ENCODE measurements at regions not wholly inside any gene's neighbourhood (a gene's known extent, or its start where the extent isn't known, plus 50 kb on each side); places are given as distances from the start of the nearest gene placed in this dataset.
"Not testable (repeated sequence)": the region's sequence is repeated elsewhere in the genome, so short reads cannot be mapped to it uniquely, and the experiment has no call there.

- no peak for ATAC-seq (ENCODE audit: insufficient number of reproducible peaks, low FRiP score, low read depth)
- no peaks in the 10 kb centered on the region for H3K9me3 ChIP-seq
- TF ChIP-seq CTCF (IDR thresholded peaks at IDR 0.05): no peak
Observed at GRCh38 chr14:105682956-105683570, 156.7 kb downstream of the TMEM121 start.

GRCh38 chr14:105684056-105684455, 157.7 kb downstream of the TMEM121 start:
- DNase-seq (ENCODE audit: low spot score); H3K27ac ChIP-seq; H3K4me3 ChIP-seq; H3K27me3 ChIP-seq (replicated peaks; ENCODE audit: insufficient read depth); H3K4me1 ChIP-seq (ENCODE audit: control insufficient read depth in 1 of 2, low read depth in 2 of 2); H3K36me3 ChIP-seq; H3K9me3 ChIP-seq; ATAC-seq (ENCODE audit: insufficient number of reproducible peaks, low FRiP score, low read depth): not testable (repeated sequence)

More at GRCh38 chr14:105682956-105683570, 156.7 kb downstream of the TMEM121 start:
- H3K36me3 ChIP-seq: no peaks in the 10 kb centered on the region
- H3K4me3 ChIP-seq: no peak overlapping the region
- no peaks in the 10 kb centered on the region for H3K27me3 ChIP-seq (replicated peaks; ENCODE audit: insufficient read depth)
- H3K27ac ChIP-seq: no peak overlapping the region
- DNase-seq (ENCODE audit: low spot score): no peak
- H3K4me1 ChIP-seq (ENCODE audit: control insufficient read depth in 1 of 2, low read depth in 2 of 2): no peaks in the 10 kb centered on the region

GRCh38 chr14:105684597-105684996, 158.2 kb downstream of the TMEM121 start:
- ATAC-seq (ENCODE audit: insufficient number of reproducible peaks, low FRiP score, low read depth); H3K4me3 ChIP-seq; H3K27ac ChIP-seq; H3K9me3 ChIP-seq; DNase-seq (ENCODE audit: low spot score); H3K4me1 ChIP-seq (ENCODE audit: control insufficient read depth in 1 of 2, low read depth in 2 of 2); H3K27me3 ChIP-seq (replicated peaks; ENCODE audit: insufficient read depth); H3K36me3 ChIP-seq: not testable (repeated sequence)

GRCh38 chr14:105685003-105685402, 158.6 kb downstream of the TMEM121 start:
- no peak overlapping the region for H3K27ac ChIP-seq
- no peak for DNase-seq (ENCODE audit: low spot score)
- no peak for TF ChIP-seq CTCF (IDR thresholded peaks at IDR 0.05)
- H3K36me3 ChIP-seq: no peaks in the 10 kb centered on the region
- H3K4me1 ChIP-seq (ENCODE audit: control insufficient read depth in 1 of 2, low read depth in 2 of 2): no peaks in the 10 kb centered on the region
- no peak overlapping the region for H3K4me3 ChIP-seq
- H3K27me3 ChIP-seq (replicated peaks; ENCODE audit: insufficient read depth): no peaks in the 10 kb centered on the region
- H3K9me3 ChIP-seq: no peaks in the 10 kb centered on the region
- no peak for ATAC-seq (ENCODE audit: insufficient number of reproducible peaks, low FRiP score, low read depth)

GRCh38 chr14:105685605-105686004, 159.2 kb downstream of the TMEM121 start:
- not testable (repeated sequence) for DNase-seq (ENCODE audit: low spot score); H3K36me3 ChIP-seq; ATAC-seq (ENCODE audit: insufficient number of reproducible peaks, low FRiP score, low read depth); H3K9me3 ChIP-seq; H3K27ac ChIP-seq; H3K4me1 ChIP-seq (ENCODE audit: control insufficient read depth in 1 of 2, low read depth in 2 of 2); H3K27me3 ChIP-seq (replicated peaks; ENCODE audit: insufficient read depth); H3K4me3 ChIP-seq

GRCh38 chr14:105686050-105686449, 159.7 kb downstream of the TMEM121 start:
- not testable (repeated sequence) for H3K4me3 ChIP-seq; ATAC-seq (ENCODE audit: insufficient number of reproducible peaks, low FRiP score, low read depth); H3K27me3 ChIP-seq (replicated peaks; ENCODE audit: insufficient read depth); H3K9me3 ChIP-seq; DNase-seq (ENCODE audit: low spot score); H3K4me1 ChIP-seq (ENCODE audit: control insufficient read depth in 1 of 2, low read depth in 2 of 2); H3K27ac ChIP-seq; H3K36me3 ChIP-seq

GRCh38 chr14:105686462-105687170, 160.2 kb downstream of the TMEM121 start:
- not testable (repeated sequence) for H3K4me1 ChIP-seq (ENCODE audit: control insufficient read depth in 1 of 2, low read depth in 2 of 2); H3K9me3 ChIP-seq; H3K36me3 ChIP-seq; H3K27me3 ChIP-seq (replicated peaks; ENCODE audit: insufficient read depth); H3K4me3 ChIP-seq; DNase-seq (ENCODE audit: low spot score); ATAC-seq (ENCODE audit: insufficient number of reproducible peaks, low FRiP score, low read depth); H3K27ac ChIP-seq

- ATAC-seq (ENCODE audit: insufficient number of reproducible peaks, low FRiP score, low read depth); H3K36me3 ChIP-seq; H3K4me1 ChIP-seq (ENCODE audit: control insufficient read depth in 1 of 2, low read depth in 2 of 2); H3K27me3 ChIP-seq (replicated peaks; ENCODE audit: insufficient read depth); H3K4me3 ChIP-seq; DNase-seq (ENCODE audit: low spot score); H3K27ac ChIP-seq; H3K9me3 ChIP-seq: not testable (repeated sequence)
Observed at GRCh38 chr14:105687171-105688022, 161.0 kb downstream of the TMEM121 start.

GRCh38 chr14:105688023-105688351, 161.6 kb downstream of the TMEM121 start:
- H3K4me1 ChIP-seq (ENCODE audit: control insufficient read depth in 1 of 2, low read depth in 2 of 2); H3K27me3 ChIP-seq (replicated peaks; ENCODE audit: insufficient read depth); DNase-seq (ENCODE audit: low spot score); H3K4me3 ChIP-seq; H3K27ac ChIP-seq; H3K36me3 ChIP-seq; H3K9me3 ChIP-seq; ATAC-seq (ENCODE audit: insufficient number of reproducible peaks, low FRiP score, low read depth): not testable (repeated sequence)

- not testable (repeated sequence) for H3K4me1 ChIP-seq (ENCODE audit: control insufficient read depth in 1 of 2, low read depth in 2 of 2); H3K36me3 ChIP-seq; H3K9me3 ChIP-seq; H3K27me3 ChIP-seq (replicated peaks; ENCODE audit: insufficient read depth); H3K4me3 ChIP-seq; ATAC-seq (ENCODE audit: insufficient number of reproducible peaks, low FRiP score, low read depth); H3K27ac ChIP-seq; DNase-seq (ENCODE audit: low spot score)
Observed at GRCh38 chr14:105688664-105689221, 162.4 kb downstream of the TMEM121 start.
